Adrenal gland (tissue), 9 donors: ENCODE measurements at regions not wholly inside any gene's neighbourhood (a gene's known extent, or its start where the extent isn't known, plus 50 kb on each side); places are given as distances from the start of the nearest gene placed in this dataset.

ENCODE experiments used
- DNase-seq, 7 donors: peaks; one replicate each; pipeline ENCODE4 v3.0.0-alpha.2; 2019 to 2020
- H3K27ac ChIP-seq, 5 donors: fragments of 200-600 bp; sonication (generic) in 4 of 5; 1 replicate in 3 of 5; 2 replicates in 2 of 5; pipeline versions ENCODE4 v1.5.1 to v1.8.0; 2016 to 2020; ENCODE audit warnings: mild to moderate bottlenecking in 1 of 5
- H3K27me3 ChIP-seq: fragments of 200-600 bp; 2 replicates; pipeline ENCODE4 v1.8.0; 2021
- H3K36me3 ChIP-seq, 2 donors: fragments of 200-600 bp; replicated peaks in 1 of 2; 1 replicate in 1 of 2; 2 replicates in 1 of 2; pipeline versions ENCODE4 v1.5.1 to v1.8.0; 2018 to 2022
- H3K4me1 ChIP-seq, 2 donors: fragments of 200-600 bp; replicated peaks in 1 of 2; 1 replicate in 1 of 2; 2 replicates in 1 of 2; pipeline versions ENCODE4 v1.5.1 to v1.8.0; 2018 to 2021
- H3K4me3 ChIP-seq, 4 donors: fragments of 200-600 bp; sonication (generic) in 3 of 4; one replicate each; pipeline ENCODE4 v1.5.1; 2016 to 2018
- H3K9me3 ChIP-seq, 3 donors: fragments of 200-600 bp; sonication (generic) in 1 of 3; replicated peaks in 1 of 3; 1 replicate in 2 of 3; 2 replicates in 1 of 3; pipeline versions ENCODE4 v1.5.1 to v1.8.0; 2016 to 2021
- CTCF ChIP-seq, 6 experiments: fragments of 450-650 bp in 4 of 6; fragments of 200-600 bp in 2 of 6; sonication (generic) in 1 of 6; IDR thresholded peaks; 1 replicate in 5 of 6; 2 replicates in 1 of 6; pipeline versions ENCODE4 v1.5.1 to v1.8.0; 2016 to 2021; ENCODE audit warnings: antibody characterized with exemption in 6 of 6, mild to moderate bottlenecking in 2 of 6, moderate library complexity in 1 of 6
- POLR2A ChIP-seq, 2 donors: fragments of 450-650 bp; IDR thresholded peaks; one replicate each; pipeline ENCODE4 v1.6.1; 2017; ENCODE audit warnings: antibody characterized with exemption in 2 of 2, mild to moderate bottlenecking in 2 of 2, moderate library complexity in 1 of 2
- WGBS, 4 donors: extraction: QIAGEN DNeasy Blood & Tissue Kit in 2 of 4; methylation state at CpG; one replicate each; pipeline versions ENCODE4 v1.1.5 to v1.1.7; 2013 to 2017; 5-methylcytosine and 5-hydroxymethylcytosine counted together
- intact Hi-C, 2 donors: fragments of 100-400 bp; cut with DNase I; formaldehyde crosslinking; loops; one replicate each; pipeline versions ENCODE4 v1.14.1 to v1.15.0; 2022 to 2023
- donor health status: healthy with polysubstance abuse.
- donor health status: Bipolar disorder and iron deficiency.
- donor health status: DM: yes; HTN: yes; CAD: no.
- donor health status: DM: no; HTN: no; CAD: no.
- donor health status: DM: no; HTN: no; CAD: no.

GRCh38 chr5:116696366-116696765 lies 121.7 kb upstream of the SEMA6A start:
- H3K36me3 ChIP-seq = no peaks in the 10 kb centered on the region
- peaks cover 0 to 4% of the 10 kb centered on the region in 2 donors for H3K4me1 ChIP-seq
- intact Hi-C loops = no loop called here
- no peaks in the 10 kb centered on the region for H3K27me3 ChIP-seq
- no peak overlapping the region for H3K4me3 ChIP-seq
- 21 to 32% (median 26%) methylated on average over 5 of the region's 5 CpGs for WGBS, 4 donors
- no peaks in the 10 kb centered on the region for H3K9me3 ChIP-seq
- peak in 1 of 7 donors; percentile 9 for DNase-seq
- no peak overlapping the region for H3K27ac ChIP-seq
- no peak for TF ChIP-seq CTCF (IDR thresholded peaks at IDR 0.05)

- H3K4me3 ChIP-seq = no peak overlapping the region
- WGBS, 4 donors = 80 to 87% (median 84%) methylated on average over 3 of the region's 3 CpGs
- H3K27ac ChIP-seq = no peak overlapping the region
- no peak for DNase-seq
- intact Hi-C loops = no loop called here
- H3K27me3 ChIP-seq = no peaks in the 10 kb centered on the region
- H3K9me3 ChIP-seq = no peaks in the 10 kb centered on the region
- H3K4me1 ChIP-seq = peaks cover 0 to 4% of the 10 kb centered on the region in 2 donors
- no peaks in the 10 kb centered on the region for H3K36me3 ChIP-seq
- TF ChIP-seq CTCF (IDR thresholded peaks at IDR 0.05) (no peak), POLR2A (IDR thresholded peaks at IDR 0.05) (no peak)
These were observed 121.1 kb upstream of the SEMA6A start for GRCh38 chr5:116695681-116696080.

GRCh38 chr5:116686438-116686837 lies 111.8 kb upstream of the SEMA6A start:
- no peaks in the 10 kb centered on the region for H3K27me3 ChIP-seq
- intact Hi-C loops = no loop called here
- no peaks in the 10 kb centered on the region for H3K36me3 ChIP-seq
- DNase-seq = no peak
- no peaks in the 10 kb centered on the region for H3K4me1 ChIP-seq
- H3K4me3 ChIP-seq = no peak overlapping the region
- no peak overlapping the region for H3K27ac ChIP-seq
- H3K9me3 ChIP-seq = no peaks in the 10 kb centered on the region
- 93 to 97% (median 95%) methylated on average over 4 of the region's 4 CpGs for WGBS, 4 donors
- TF ChIP-seq CTCF (IDR thresholded peaks at IDR 0.05) (no peak), POLR2A (IDR thresholded peaks at IDR 0.05) (no peak)

GRCh38 chr5:116685931-116686330 lies 111.3 kb upstream of the SEMA6A start:
- TF ChIP-seq POLR2A (IDR thresholded peaks at IDR 0.05) = no peak
- no peak for TF ChIP-seq CTCF (IDR thresholded peaks at IDR 0.05)
- Histone ChIP-seq H3K9me3 (no peaks in the 10 kb centered on the region), H3K4me3 (no peak overlapping the region), H3K4me1 (no peaks in the 10 kb centered on the region), H3K36me3 (no peaks in the 10 kb centered on the region), H3K27me3 (no peaks in the 10 kb centered on the region), H3K27ac (no peak overlapping the region)
- no peak for DNase-seq
- intact Hi-C loops = no loop called here
- 82 to 92% (median 85%) methylated on average over 9 of the region's 9 CpGs for WGBS, 4 donors
